Caco-2 (cell line): ENCODE measurements at regions not wholly inside any gene's neighbourhood (a gene's known extent, or its start where the extent isn't known, plus 50 kb on each side); places are given as distances from the start of the nearest gene placed in this dataset.

Source experiments
- BruUV-seq: library from RNA; stranded (reverse); fragments of 400-500 nt; replicated peaks from 2 replicates; lab custom pipeline; 2021; lab: Mats Ljungman, UMichigan
- CTCF ChIA-PET: fragments of 300-600 bp; sonication (Branson Sonifier 250); formaldehyde crosslinking; loops from one replicate; lab custom pipeline; 2022; ENCODE audit warnings: antibody characterized with exemption; lab: Charles Lee
- POLR2A ChIA-PET: fragments of 300-600 bp; sonication (Branson Sonifier 250); formaldehyde crosslinking; loops from one replicate; lab custom pipeline; 2022; ENCODE audit warnings: antibody characterized with exemption; lab: Charles Lee
- DNase-seq, 2 experiments: peaks; one replicate each; pipeline versions ENCODE4 v3.0.0 to v3.0.0-alpha.2; 2020 to 2022
- H3K27me3 ChIP-seq: replicated peaks from 2 replicates; pipeline ENCODE4 v1.6.0; 2011; ENCODE audit warnings: low read length; ENCODE audit not compliant: control insufficient read depth, insufficient read depth
- H3K36me3 ChIP-seq: 2 replicates; pipeline ENCODE4 v1.5.1; 2011; ENCODE audit warnings: low read length; ENCODE audit not compliant: control insufficient read depth, insufficient read depth
- H3K4me1 ChIP-seq: fragments of 250-450 bp; sonication (Bioruptor Pico); 2 replicates; pipeline ENCODE4 v1.5.1; 2020; ENCODE audit warnings: mild to moderate bottlenecking
- H3K4me3 ChIP-seq: 2 replicates; pipeline ENCODE4 v1.5.1; 2011; ENCODE audit warnings: low read depth, mild to moderate bottlenecking, control low read depth, low read length
- H3K9me3 ChIP-seq: fragments of 250-450 bp; sonication (Bioruptor Pico); 2 replicates; pipeline ENCODE4 v1.5.1; 2020; ENCODE audit warnings: mild to moderate bottlenecking, moderate library complexity
- H3K27ac Mint-ChIP-seq: one replicate; pipeline ENCODE4 v1.8.0; 2022; ENCODE audit warnings: mixed read lengths; ENCODE audit not compliant: unreplicated experiment
- H3K27me3 Mint-ChIP-seq: one replicate; pipeline ENCODE4 v1.8.0; 2022; ENCODE audit warnings: mixed read lengths; ENCODE audit not compliant: insufficient read depth, unreplicated experiment
- H3K36me3 Mint-ChIP-seq: one replicate; pipeline ENCODE4 v1.8.0; 2022; ENCODE audit warnings: mild to moderate bottlenecking, mixed read lengths; ENCODE audit not compliant: insufficient read depth, unreplicated experiment
- H3K4me1 Mint-ChIP-seq: one replicate; pipeline ENCODE4 v1.8.0; 2022; ENCODE audit warnings: low read depth, mixed read lengths; ENCODE audit not compliant: unreplicated experiment
- H3K4me3 Mint-ChIP-seq: one replicate; pipeline ENCODE4 v1.8.0; 2022; ENCODE audit warnings: mild to moderate bottlenecking, moderate library complexity, mixed read lengths; ENCODE audit not compliant: unreplicated experiment
- H3K9me3 Mint-ChIP-seq: one replicate; pipeline ENCODE4 v1.8.0; 2022; ENCODE audit warnings: mixed read lengths; ENCODE audit not compliant: unreplicated experiment
- CTCF ChIP-seq, 2 experiments: fragments of 200-600 bp in 1 of 2; IDR thresholded peaks; 1 replicate in 1 of 2; 2 replicates in 1 of 2; pipeline versions ENCODE4 v1.5.1 to v1.8.0; 2011 to 2022; ENCODE audit warnings: antibody characterized with exemption in 1 of 2, control low read depth in 1 of 2, inconsistent platforms in 1 of 2, low read depth in 1 of 2, low read length in 1 of 2, mild to moderate bottlenecking in 1 of 2, moderate library complexity in 1 of 2; ENCODE audit not compliant: insufficient read depth in 1 of 2, severe bottlenecking in 1 of 2, unreplicated experiment in 1 of 2
- intact Hi-C: fragments of 100-400 bp; cut with micrococcal nuclease; formaldehyde crosslinking; loops from one replicate; pipeline ENCODE4 v1.10.0; 2022; ENCODE audit not compliant: unreplicated experiment

DNA sequence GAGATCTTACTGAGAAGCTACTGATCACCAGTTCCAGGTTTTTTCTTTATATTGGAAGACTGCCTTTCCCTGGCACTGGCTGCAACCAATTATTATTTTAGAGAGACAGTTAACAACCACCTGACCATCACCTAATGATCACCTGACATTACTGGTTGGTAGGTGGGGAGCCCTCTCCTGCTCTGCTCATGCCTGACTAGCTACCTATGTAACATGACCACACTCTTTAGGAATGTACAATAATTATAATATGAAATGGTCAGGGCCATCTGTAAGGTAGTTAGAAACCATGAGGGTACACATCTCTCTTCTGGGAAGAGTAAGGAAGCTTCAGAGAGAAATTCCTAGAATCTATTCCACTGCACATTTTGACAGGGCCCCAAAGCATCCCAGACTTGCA lies 59.0 kb upstream of the SCEL start:
- no peak overlapping the region for H3K4me3 Mint-ChIP-seq
- TF ChIP-seq CTCF (IDR thresholded peaks at IDR 0.05; ENCODE audit: insufficient read depth in 1 of 2, low read depth in 1 of 2, low read length in 1 of 2, severe bottlenecking in 1 of 2, unreplicated experiment in 1 of 2) = no peak
- no TSS peak for BruUV-seq
- no peak for DNase-seq
- 0 out of 2 replicates have a peak, but pooled peaks cover 4% of the 10 kb centered on the region for H3K4me1 ChIP-seq
- intact Hi-C loops = loop anchor here (10.0 kb wide), 1 partner anchor 422 kb away; no protein-coding TSS in a partner anchor
- H3K4me3 ChIP-seq = no peak overlapping the region
- peaks cover 8% of the 10 kb centered on the region for H3K27me3 Mint-ChIP-seq
- H3K27ac Mint-ChIP-seq = no peak overlapping the region
- H3K36me3 Mint-ChIP-seq = no peaks in the 10 kb centered on the region
- H3K9me3 ChIP-seq = no peaks in the 10 kb centered on the region
- H3K4me1 Mint-ChIP-seq = no peaks in the 10 kb centered on the region
- POLR2A ChIA-PET = no interaction called here
- CTCF ChIA-PET = no interaction called here
- H3K36me3 ChIP-seq = no peaks in the 10 kb centered on the region
- no peaks in the 10 kb centered on the region for H3K27me3 ChIP-seq
- H3K9me3 Mint-ChIP-seq = no peaks in the 10 kb centered on the region

DNA sequence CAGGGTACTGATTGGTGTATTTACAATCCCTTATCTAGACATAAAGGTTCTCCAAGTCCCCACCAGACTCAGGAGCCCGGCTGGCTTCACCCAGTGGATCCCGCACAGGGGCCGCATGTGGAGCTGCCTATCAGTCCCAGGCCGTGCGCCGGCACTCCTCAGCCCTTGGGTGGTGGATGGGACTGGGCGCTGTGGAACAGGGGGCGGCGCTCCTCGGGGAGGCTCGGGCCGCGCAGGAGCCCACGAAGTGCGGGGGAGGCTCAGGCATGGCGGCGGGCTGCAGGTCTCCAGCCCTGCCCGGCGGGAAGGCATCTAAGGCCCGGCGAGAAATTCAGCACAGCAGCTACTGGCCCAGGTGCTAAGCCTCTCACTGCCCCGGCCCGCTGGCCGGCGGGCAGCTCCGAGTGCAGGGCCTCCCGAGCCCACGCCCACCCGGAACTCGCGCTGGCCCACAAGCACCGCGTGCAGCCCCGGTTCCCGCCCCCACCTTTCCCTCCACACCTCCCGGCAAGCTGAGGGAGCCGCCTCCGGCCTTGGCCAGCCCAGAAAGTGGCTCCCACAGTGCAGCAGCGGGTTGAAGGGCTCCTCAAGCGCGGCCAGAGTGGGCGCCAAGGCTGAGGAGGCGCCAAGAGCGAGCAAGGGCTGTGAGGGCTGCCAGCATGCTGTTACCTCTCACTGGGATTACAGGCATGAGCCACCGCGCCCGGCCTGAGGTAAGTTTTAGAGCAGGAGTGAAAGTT lies 60.0 kb upstream of the SCEL start:
- intact Hi-C loops = loop anchor here (10.0 kb wide), 1 partner anchor 421 kb away; no protein-coding TSS in a partner anchor
- Histone ChIP-seq H3K4me1 (0 out of 2 replicates have a peak, but pooled peaks cover 4% of the 10 kb centered on the region), H3K9me3 (no peaks in the 10 kb centered on the region), H3K27me3 (no peaks in the 10 kb centered on the region), H3K36me3 (no peaks in the 10 kb centered on the region), H3K4me3 (no peak overlapping the region)
- H3K4me3 Mint-ChIP-seq = no peak overlapping the region
- no peaks in the 10 kb centered on the region for H3K9me3 Mint-ChIP-seq
- ChIA-PET POLR2A (no interaction called here), CTCF (interaction anchor here (0.6 kb wide), 1 partner anchor 22 kb away, joined by 3 read pairs; no protein-coding TSS in a partner anchor)
- no peak for TF ChIP-seq CTCF (IDR thresholded peaks at IDR 0.05; ENCODE audit: insufficient read depth in 1 of 2, low read depth in 1 of 2, low read length in 1 of 2, severe bottlenecking in 1 of 2, unreplicated experiment in 1 of 2)
- H3K27ac Mint-ChIP-seq = no peak overlapping the region
- no peaks in the 10 kb centered on the region for H3K4me1 Mint-ChIP-seq
- no TSS peak for BruUV-seq
- DNase-seq = no peak
- peaks cover 5% of the 10 kb centered on the region for H3K27me3 Mint-ChIP-seq
- no peaks in the 10 kb centered on the region for H3K36me3 Mint-ChIP-seq

GRCh38 chr13:77470986-77471385 lies 64.5 kb upstream of the SCEL start:
- H3K36me3 Mint-ChIP-seq = no peaks in the 10 kb centered on the region
- H3K4me1 ChIP-seq = no peaks in the 10 kb centered on the region
- intact Hi-C loops = loop anchor here (10.0 kb wide), 1 partner anchor 416 kb away; no protein-coding TSS in a partner anchor
- no peak overlapping the region for H3K4me3 Mint-ChIP-seq
- peaks cover 10% of the 10 kb centered on the region for H3K27me3 Mint-ChIP-seq
- no peak for DNase-seq
- H3K4me1 Mint-ChIP-seq = no peaks in the 10 kb centered on the region
- CTCF ChIA-PET = interaction anchor here (1.3 kb wide), 1 partner anchor 22 kb away, joined by 4 read pairs; no protein-coding TSS in a partner anchor
- H3K36me3 ChIP-seq = no peaks in the 10 kb centered on the region
- no peaks in the 10 kb centered on the region for H3K27me3 ChIP-seq
- TF ChIP-seq CTCF (IDR thresholded peaks at IDR 0.05; ENCODE audit: insufficient read depth in 1 of 2, low read depth in 1 of 2, low read length in 1 of 2, severe bottlenecking in 1 of 2, unreplicated experiment in 1 of 2) = no peak
- H3K9me3 ChIP-seq = no peaks in the 10 kb centered on the region
- POLR2A ChIA-PET = no interaction called here
- no peak overlapping the region for H3K27ac Mint-ChIP-seq
- no peak overlapping the region for H3K4me3 ChIP-seq
- H3K9me3 Mint-ChIP-seq = no peaks in the 10 kb centered on the region
- no TSS peak for BruUV-seq
